Upper lobe of left lung (tissue), 6 donors: ENCODE measurements at regions not wholly inside any gene's neighbourhood (a gene's known extent, or its start where the extent isn't known, plus 50 kb on each side); places are given as distances from the start of the nearest gene placed in this dataset.
"Not testable (repeated sequence)": the region's sequence is repeated elsewhere in the genome, so short reads cannot be mapped to it uniquely, and the experiment has no call there.

ENCODE experiments used
- ATAC-seq, 2 donors: fragments of 200-7000 bp; cut with Tn5 transposase; one replicate each; pipeline ENCODE4 v1.9.1; 2022; ENCODE audit warnings: mild to moderate bottlenecking in 2 of 2, moderate library complexity in 2 of 2; ENCODE audit not compliant: low FRiP score in 2 of 2
- DNase-seq, 2 donors: peaks; one replicate each; pipeline ENCODE4 v3.0.0-alpha.2; 2019 to 2020
- H3K27ac ChIP-seq, 4 donors: fragments of 200-600 bp; sonication (generic); one replicate each; pipeline ENCODE4 v1.5.1; 2016 to 2019
- H3K27me3 ChIP-seq, 4 donors: fragments of 200-600 bp; sonication (generic); one replicate each; pipeline ENCODE4 v1.5.1; 2017 to 2019
- H3K36me3 ChIP-seq, 4 donors: fragments of 200-600 bp; sonication (generic); one replicate each; pipeline ENCODE4 v1.5.1; 2016 to 2019
- H3K4me1 ChIP-seq, 4 donors: fragments of 200-600 bp; sonication (generic); one replicate each; pipeline ENCODE4 v1.5.1; 2018 to 2019
- H3K4me3 ChIP-seq, 4 donors: fragments of 200-600 bp; sonication (generic); one replicate each; pipeline ENCODE4 v1.5.1; 2017 to 2019; ENCODE audit warnings: mild to moderate bottlenecking in 2 of 4, moderate library complexity in 1 of 4
- H3K9me3 ChIP-seq, 4 donors: fragments of 200-600 bp; sonication (generic); one replicate each; pipeline ENCODE4 v1.5.1; 2018 to 2019
- EP300 ChIP-seq, 4 donors: sonication (generic); formaldehyde crosslinking; IDR thresholded peaks; one replicate each; pipeline ENCODE4 v1.5.1; 2017; ENCODE audit warnings: antibody characterized with exemption in 4 of 4, control low read depth in 2 of 4
- POLR2A ChIP-seq, 4 donors: fragments of 450-650 bp; IDR thresholded peaks; one replicate each; pipeline ENCODE4 v1.5.1; 2016 to 2017; ENCODE audit warnings: antibody characterized with exemption in 4 of 4, mild to moderate bottlenecking in 2 of 4
- POLR2AphosphoS5 ChIP-seq, 2 donors: sonication (generic); formaldehyde crosslinking; IDR thresholded peaks; one replicate each; pipeline ENCODE4 v1.5.1; 2017; ENCODE audit warnings: antibody characterized with exemption in 2 of 2
- WGBS, 2 donors: methylation state at CpG; one replicate each; pipeline ENCODE4 v1.1.5; 2017 to 2018; 5-methylcytosine and 5-hydroxymethylcytosine counted together
- TF ChIP-seq, protein P1 (sequence below), 6 experiments: fragments of 450-650 bp in 4 of 6; fragments of 200-600 bp in 2 of 6; sonication (generic) in 2 of 6; IDR thresholded peaks; one replicate each; pipeline ENCODE4 v1.5.1; 2016 to 2019; ENCODE audit warnings: antibody characterized with exemption in 6 of 6
- donor health status: DM: no; HTN: no; CAD: no; lungs with moderate emphysema.
- donor health status: DM: no; HTN: yes; CAD: no; lungs with severe emphysema.

GRCh38 chr5:101346906-101347305 is 443.8 kb upstream of the ST8SIA4 start:
- no peak overlapping the region for H3K27ac ChIP-seq
- no peaks in the 10 kb centered on the region for H3K9me3 ChIP-seq
- no peaks in the 10 kb centered on the region for H3K36me3 ChIP-seq
- ATAC-seq, result no peak
- no peak overlapping the region for H3K4me3 ChIP-seq
- DNase-seq, result no peak
- H3K4me1 ChIP-seq, result no peaks in the 10 kb centered on the region
- 90 to 96% methylated on average over 3 to 4 of the region's 4 CpGs for WGBS, 2 donors
- TF ChIP-seq EP300 (IDR thresholded peaks at IDR 0.05) (no peak), POLR2A (IDR thresholded peaks at IDR 0.05) (no peak), POLR2AphosphoS5 (IDR thresholded peaks at IDR 0.05) (no peak)
- TF ChIP-seq, protein P1, sequence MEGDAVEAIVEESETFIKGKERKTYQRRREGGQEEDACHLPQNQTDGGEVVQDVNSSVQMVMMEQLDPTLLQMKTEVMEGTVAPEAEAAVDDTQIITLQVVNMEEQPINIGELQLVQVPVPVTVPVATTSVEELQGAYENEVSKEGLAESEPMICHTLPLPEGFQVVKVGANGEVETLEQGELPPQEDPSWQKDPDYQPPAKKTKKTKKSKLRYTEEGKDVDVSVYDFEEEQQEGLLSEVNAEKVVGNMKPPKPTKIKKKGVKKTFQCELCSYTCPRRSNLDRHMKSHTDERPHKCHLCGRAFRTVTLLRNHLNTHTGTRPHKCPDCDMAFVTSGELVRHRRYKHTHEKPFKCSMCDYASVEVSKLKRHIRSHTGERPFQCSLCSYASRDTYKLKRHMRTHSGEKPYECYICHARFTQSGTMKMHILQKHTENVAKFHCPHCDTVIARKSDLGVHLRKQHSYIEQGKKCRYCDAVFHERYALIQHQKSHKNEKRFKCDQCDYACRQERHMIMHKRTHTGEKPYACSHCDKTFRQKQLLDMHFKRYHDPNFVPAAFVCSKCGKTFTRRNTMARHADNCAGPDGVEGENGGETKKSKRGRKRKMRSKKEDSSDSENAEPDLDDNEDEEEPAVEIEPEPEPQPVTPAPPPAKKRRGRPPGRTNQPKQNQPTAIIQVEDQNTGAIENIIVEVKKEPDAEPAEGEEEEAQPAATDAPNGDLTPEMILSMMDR (IDR thresholded peaks at IDR 0.05), result no peak
- H3K27me3 ChIP-seq, result no peaks in the 10 kb centered on the region

DNA sequence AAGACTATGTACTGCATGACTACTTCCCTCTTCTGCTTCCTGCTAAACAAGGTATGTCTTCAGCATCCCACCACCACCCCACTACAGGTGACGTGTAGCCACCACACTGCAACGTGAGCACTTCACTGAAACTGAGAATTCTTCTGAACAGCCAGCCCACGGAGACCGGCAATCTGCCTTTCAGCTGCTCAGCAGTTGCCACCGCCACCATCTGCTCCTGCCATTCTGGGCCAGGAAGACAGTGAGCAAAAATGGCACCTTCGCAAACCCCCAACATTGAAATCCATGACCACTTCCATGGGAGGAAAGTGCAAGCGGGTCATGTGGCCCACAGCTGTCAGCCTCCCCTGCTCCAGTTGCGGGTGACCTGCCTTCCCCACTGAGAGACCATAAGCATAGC is 443.4 kb upstream of the ST8SIA4 start:
- Histone ChIP-seq H3K4me1 (no peaks in the 10 kb centered on the region), H3K36me3 (no peaks in the 10 kb centered on the region), H3K27ac (no peak overlapping the region), H3K27me3 (no peaks in the 10 kb centered on the region), H3K4me3 (no peak overlapping the region), H3K9me3 (no peaks in the 10 kb centered on the region)
- DNase-seq (no peak), ATAC-seq (peak in 1 of 2 donors; percentile 37)
- no peak for TF ChIP-seq POLR2A (IDR thresholded peaks at IDR 0.05)
- TF ChIP-seq EP300 (IDR thresholded peaks at IDR 0.05), result no peak
- no peak for TF ChIP-seq POLR2AphosphoS5 (IDR thresholded peaks at IDR 0.05)
- TF ChIP-seq, protein P1 (IDR thresholded peaks at IDR 0.05), result no peak
- WGBS, 2 donors, result 89 to 94% methylated on average over 6 to 8 of the region's 8 CpGs

DNA sequence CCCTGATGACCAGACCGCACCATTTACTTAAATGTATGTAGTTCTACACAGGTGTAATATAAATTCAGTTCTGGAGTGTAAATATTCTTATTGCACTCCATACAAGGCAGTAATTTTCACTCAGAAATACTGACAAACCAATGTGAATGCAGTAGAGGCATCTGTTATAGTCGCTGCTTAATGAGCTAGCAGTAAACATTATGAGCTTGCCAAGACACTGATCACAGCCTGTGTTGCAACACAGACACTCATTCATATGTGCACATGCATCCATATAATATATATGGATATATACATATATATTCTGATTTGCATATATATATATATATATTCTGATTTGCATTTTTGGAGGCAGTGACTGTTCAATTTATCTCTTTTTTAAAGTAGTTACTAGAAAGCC is 435.1 kb upstream of the ST8SIA4 start:
- Histone ChIP-seq H3K36me3 (no peaks in the 10 kb centered on the region), H3K27ac (no peak overlapping the region), H3K4me3 (no peak overlapping the region), H3K27me3 (no peaks in the 10 kb centered on the region), H3K9me3 (no peaks in the 10 kb centered on the region), H3K4me1 (no peaks in the 10 kb centered on the region)
- WGBS, 2 donors, result 75 to 86% methylated on average over 2 of the region's 2 CpGs
- ATAC-seq (no peak), DNase-seq (no peak)
- TF ChIP-seq POLR2A (IDR thresholded peaks at IDR 0.05) (no peak), EP300 (IDR thresholded peaks at IDR 0.05) (no peak), POLR2AphosphoS5 (IDR thresholded peaks at IDR 0.05) (no peak)
- TF ChIP-seq, protein P1 (IDR thresholded peaks at IDR 0.05), result no peak

DNA sequence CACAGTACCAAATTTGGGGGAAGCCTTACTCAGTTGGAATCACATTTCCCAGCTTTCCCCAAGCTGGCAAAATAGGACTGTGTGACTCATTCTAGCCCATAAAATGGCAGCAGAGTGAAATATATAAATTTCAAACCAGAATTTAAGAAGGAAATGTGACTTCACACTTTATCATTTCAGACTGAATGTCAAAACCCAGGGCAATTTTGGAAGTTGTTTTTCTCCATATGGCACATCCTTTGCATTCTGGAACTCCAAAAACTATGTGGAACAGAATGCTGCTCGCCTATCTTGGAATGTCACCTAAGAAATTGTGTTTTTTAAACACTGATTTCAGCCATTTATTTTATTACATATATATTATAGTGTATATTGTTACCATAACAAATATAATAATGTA is 424.7 kb upstream of the ST8SIA4 start:
- ATAC-seq (no peak), DNase-seq (no peak)
- 76 to 92% methylated on average over 1 of the region's 1 CpG for WGBS, 2 donors
- TF ChIP-seq POLR2AphosphoS5 (IDR thresholded peaks at IDR 0.05) (no peak), EP300 (IDR thresholded peaks at IDR 0.05) (no peak), POLR2A (IDR thresholded peaks at IDR 0.05) (no peak)
- TF ChIP-seq, protein P1 (IDR thresholded peaks at IDR 0.05), result no peak
- no peaks in the 10 kb centered on the region for H3K9me3 ChIP-seq
- H3K27ac ChIP-seq, result no peak overlapping the region
- H3K27me3 ChIP-seq, result no peaks in the 10 kb centered on the region
- H3K4me1 ChIP-seq, result no peaks in the 10 kb centered on the region
- H3K4me3 ChIP-seq, result no peak overlapping the region
- H3K36me3 ChIP-seq, result no peaks in the 10 kb centered on the region

DNA sequence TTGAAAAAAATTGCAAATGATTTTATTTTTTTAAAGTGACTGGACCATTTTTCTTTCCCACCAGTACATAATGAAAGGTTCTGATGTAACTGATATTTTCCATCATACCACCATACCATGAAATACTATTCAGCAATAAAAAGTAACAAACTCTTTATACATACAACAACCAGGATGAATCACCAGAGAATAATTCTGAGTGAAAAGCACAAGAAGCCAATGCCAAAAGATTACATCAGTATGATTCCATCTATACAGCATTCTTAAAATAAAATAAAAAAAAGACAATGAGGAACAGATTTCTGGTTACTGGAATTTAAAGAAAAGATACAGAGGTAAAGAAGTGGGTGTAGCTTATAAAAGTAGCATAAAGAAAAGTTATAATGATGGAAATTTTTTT is 423.7 kb upstream of the ST8SIA4 start:
- H3K4me1 ChIP-seq, result no peaks in the 10 kb centered on the region
- no peak overlapping the region for H3K4me3 ChIP-seq
- H3K27me3 ChIP-seq, result no peaks in the 10 kb centered on the region
- ATAC-seq (no peak), DNase-seq (no peak)
- no peaks in the 10 kb centered on the region for H3K36me3 ChIP-seq
- no peaks in the 10 kb centered on the region for H3K9me3 ChIP-seq
- H3K27ac ChIP-seq, result no peak overlapping the region
- TF ChIP-seq POLR2A (IDR thresholded peaks at IDR 0.05), result no peak
- TF ChIP-seq, protein P1 (IDR thresholded peaks at IDR 0.05), result no peak
- no peak for TF ChIP-seq EP300 (IDR thresholded peaks at IDR 0.05)
- no peak for TF ChIP-seq POLR2AphosphoS5 (IDR thresholded peaks at IDR 0.05)

GRCh38 chr5:101316401-101316800 is 413.3 kb upstream of the ST8SIA4 start:
- H3K4me1 ChIP-seq, H3K27ac ChIP-seq, H3K27me3 ChIP-seq, H3K9me3 ChIP-seq, H3K4me3 ChIP-seq, DNase-seq, ATAC-seq, H3K36me3 ChIP-seq: not testable (repeated sequence)
- 70 to 85% methylated on average over 7 of the region's 7 CpGs for WGBS, 2 donors
